ENCODE measurements at regions not wholly inside any gene's neighbourhood (a gene's known extent, or its start where the extent isn't known, plus 50 kb on each side); places are given as distances from the start of the nearest gene placed in this dataset.
"Not testable (repeated sequence)": the region's sequence is repeated elsewhere in the genome, so short reads cannot be mapped to it uniquely, and the experiment has no call there.

- TF ChIP-seq CTCF (IDR thresholded peaks at IDR 0.05) = no peak
- ChIA-PET POLR2A (no interaction called here), CTCF (no interaction called here)
- Mint-ChIP-seq H3K4me3 (no peak overlapping the region), H3K27me3 (no peaks in the 10 kb centered on the region), H3K36me3 (ENCODE audit: low read depth) (no peaks in the 10 kb centered on the region), H3K27ac (no peak overlapping the region), H3K4me1 (no peaks in the 10 kb centered on the region), H3K9me3 (peaks cover 5% of the 10 kb centered on the region)
- intact Hi-C loops (cut with micrococcal nuclease) = no loop called here
- DNase-seq (no peak), ATAC-seq (ENCODE audit: low read depth) (no peak)
Observed at GRCh38 chr4:59676389-59676788, 1523.7 kb upstream of the ADGRL3 start.

DNA sequence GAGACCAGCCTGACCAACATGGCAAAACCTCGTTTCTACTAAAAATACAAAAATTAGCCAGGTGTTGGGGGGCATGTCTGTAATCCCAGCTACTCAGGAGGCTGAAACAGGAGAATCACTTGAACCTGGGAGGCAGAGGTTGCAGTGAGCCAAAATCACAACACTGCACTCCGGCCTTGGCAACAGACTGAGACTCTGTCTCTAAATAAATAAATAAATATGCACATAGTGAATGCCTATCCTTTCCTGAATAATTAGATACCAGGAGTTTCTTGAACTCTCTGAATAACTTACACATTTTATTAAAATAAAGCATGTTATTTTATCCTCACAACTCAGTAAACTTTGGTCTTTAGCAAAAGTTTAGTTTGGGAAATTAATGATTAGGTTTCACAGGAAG is 1523.1 kb upstream of the ADGRL3 start:
- intact Hi-C loops (cut with micrococcal nuclease); H3K4me3 Mint-ChIP-seq; H3K27me3 Mint-ChIP-seq; DNase-seq; CTCF ChIA-PET; ATAC-seq (ENCODE audit: low read depth); H3K9me3 Mint-ChIP-seq; H3K36me3 Mint-ChIP-seq (ENCODE audit: low read depth); H3K4me1 Mint-ChIP-seq; POLR2A ChIA-PET; H3K27ac Mint-ChIP-seq: not testable (repeated sequence)

DNA sequence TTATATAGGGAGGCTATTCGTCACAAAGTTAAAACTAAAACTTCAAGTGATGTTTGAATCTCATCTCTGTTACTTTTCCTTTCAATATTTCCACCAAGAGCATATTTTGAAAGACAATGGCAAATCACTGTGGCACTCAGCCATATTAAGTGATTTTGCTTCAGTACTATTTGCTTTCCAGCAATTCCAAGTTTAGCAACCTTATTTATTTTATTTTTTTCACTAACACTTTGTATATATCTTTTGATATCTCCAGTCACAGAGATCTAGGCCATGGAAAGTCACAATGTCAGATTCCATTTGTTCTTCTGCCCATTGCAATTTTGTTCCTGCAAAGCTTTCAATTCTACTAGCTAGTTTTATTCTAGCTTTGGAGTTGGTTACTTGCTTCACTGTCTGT is 1514.5 kb upstream of the ADGRL3 start:
- no peaks in the 10 kb centered on the region for H3K27me3 Mint-ChIP-seq

GRCh38 chr4:59689149-59689548 is 1511.0 kb upstream of the ADGRL3 start:
- ChIA-PET POLR2A (no interaction called here), CTCF (no interaction called here)
- intact Hi-C loops (cut with micrococcal nuclease) = no loop called here
- Mint-ChIP-seq H3K4me3 (no peak overlapping the region), H3K9me3 (peaks cover 3% of the 10 kb centered on the region), H3K4me1 (no peaks in the 10 kb centered on the region), H3K27me3 (no peaks in the 10 kb centered on the region), H3K27ac (no peak overlapping the region), H3K36me3 (ENCODE audit: low read depth) (no peaks in the 10 kb centered on the region)
- no peak for TF ChIP-seq CTCF (IDR thresholded peaks at IDR 0.05)
- no peak for DNase-seq
- no peak for ATAC-seq (ENCODE audit: low read depth)

More for the DNA sequence above, 1514.5 kb upstream of the ADGRL3 start:
- Mint-ChIP-seq H3K36me3 (ENCODE audit: low read depth) (no peaks in the 10 kb centered on the region), H3K9me3 (peaks cover 3% of the 10 kb centered on the region), H3K4me3 (no peak overlapping the region), H3K4me1 (no peaks in the 10 kb centered on the region), H3K27ac (no peak overlapping the region)
- DNase-seq (no peak), ATAC-seq (ENCODE audit: low read depth) (no peak)
- CTCF ChIA-PET = no interaction called here
- intact Hi-C loops (cut with micrococcal nuclease) = no loop called here
- POLR2A ChIA-PET = no interaction called here
- no peak for TF ChIP-seq CTCF (IDR thresholded peaks at IDR 0.05)

GRCh38 chr4:59695355-59696053 is 1504.6 kb upstream of the ADGRL3 start:
- peaks cover 3% of the 10 kb centered on the region for H3K9me3 Mint-ChIP-seq
- intact Hi-C loops (cut with micrococcal nuclease) = no loop called here
- H3K36me3 Mint-ChIP-seq (ENCODE audit: low read depth) = no peaks in the 10 kb centered on the region
- TF ChIP-seq CTCF (IDR thresholded peaks at IDR 0.05) = no peak
- ATAC-seq (ENCODE audit: low read depth) (no peak), DNase-seq (no peak)
- H3K27me3 Mint-ChIP-seq = no peaks in the 10 kb centered on the region
- ChIA-PET CTCF (no interaction called here), POLR2A (no interaction called here)
- no peak overlapping the region for H3K27ac Mint-ChIP-seq
- H3K4me1 Mint-ChIP-seq = no peaks in the 10 kb centered on the region
- no peak overlapping the region for H3K4me3 Mint-ChIP-seq

DNA sequence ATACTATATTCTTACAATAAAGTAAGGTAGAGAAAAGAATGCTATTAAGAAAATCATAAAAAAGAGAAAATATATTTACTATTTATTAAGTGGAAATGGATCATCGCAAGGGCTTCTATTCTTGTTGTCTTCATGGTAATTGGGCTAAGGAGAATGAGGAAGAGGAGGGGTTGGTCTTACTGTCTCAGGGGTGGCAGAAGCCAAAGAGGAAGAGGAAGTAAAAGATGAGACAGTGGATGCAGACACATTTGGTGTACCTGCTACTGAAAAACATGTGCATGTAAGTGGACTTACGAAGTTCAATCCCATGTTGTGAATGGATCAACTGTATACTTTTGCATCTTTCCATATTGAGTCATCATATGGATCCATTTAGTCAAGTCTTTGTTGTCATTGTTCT is 1502.1 kb upstream of the ADGRL3 start:
- ChIA-PET CTCF (no interaction called here), POLR2A (no interaction called here)
- Mint-ChIP-seq H3K9me3 (peaks cover 3% of the 10 kb centered on the region), H3K27ac (no peak overlapping the region), H3K4me3 (no peak overlapping the region), H3K27me3 (no peaks in the 10 kb centered on the region), H3K36me3 (ENCODE audit: low read depth) (no peaks in the 10 kb centered on the region), H3K4me1 (no peaks in the 10 kb centered on the region)
- DNase-seq (no peak), ATAC-seq (ENCODE audit: low read depth) (no peak)
- intact Hi-C loops (cut with micrococcal nuclease) = no loop called here
- no peak for TF ChIP-seq CTCF (IDR thresholded peaks at IDR 0.05)
